H1 (cell line): ENCODE measurements at regions not wholly inside any gene's neighbourhood (a gene's known extent, or its start where the extent isn't known, plus 50 kb on each side); places are given as distances from the start of the nearest gene placed in this dataset.

Experiments
- ATF2 ChIP-seq: IDR thresholded peaks from 2 replicates; pipeline ENCODE4 v1.6.1; 2012; ENCODE audit warnings: low read length, inconsistent platforms
- BACH1 ChIP-seq: IDR thresholded peaks from 2 replicates; pipeline ENCODE4 v1.6.1; 2012; ENCODE audit warnings: low read length, improper control_type of control experiment
- BRCA1 ChIP-seq: IDR thresholded peaks from 2 replicates; pipeline ENCODE4 v1.6.1; 2012; ENCODE audit warnings: low read depth, low read length, improper control_type of control experiment
- CBX8 ChIP-seq: fragments of 300-800, 300-1000 bp; sonication (generic); IDR thresholded peaks from 2 replicates; pipeline ENCODE4 v1.7.1; 2016; ENCODE audit warnings: low read depth, low read length, borderline replicate concordance
- CTBP2 ChIP-seq: IDR thresholded peaks from 2 replicates; pipeline ENCODE4 v1.7.0; 2011; ENCODE audit warnings: borderline replicate concordance, mild to moderate bottlenecking, moderate library complexity, mixed read lengths, low read length; ENCODE audit not compliant: insufficient read depth, insufficient read length
- CTCF ChIP-seq, 3 experiments: IDR thresholded peaks; 1 replicate in 2 of 3; 2 replicates in 1 of 3; pipeline versions ENCODE4 v1.5.1 to v1.6.1; 2011; ENCODE audit warnings: low read length in 3 of 3, mild to moderate bottlenecking in 3 of 3, inconsistent platforms in 2 of 3, low read depth in 1 of 3, moderate library complexity in 1 of 3; ENCODE audit not compliant: insufficient read depth in 1 of 3; ENCODE audit errors: control extremely low read depth in 1 of 3
- E2F6 ChIP-seq: IDR thresholded peaks from 2 replicates; pipeline ENCODE4 v1.6.1; 2012; ENCODE audit warnings: inconsistent platforms
- EGR1 ChIP-seq: IDR thresholded peaks from 2 replicates; pipeline ENCODE4 v1.6.1; 2011; ENCODE audit warnings: low read depth, low read length, borderline replicate concordance
- EP300 ChIP-seq, 2 experiments: IDR thresholded peaks; 1 replicate in 1 of 2; 2 replicates in 1 of 2; pipeline ENCODE4 v1.6.1; 2011 to 2012; ENCODE audit warnings: low read depth in 2 of 2, low read length in 2 of 2, mild to moderate bottlenecking in 2 of 2, borderline replicate concordance in 1 of 2, inconsistent platforms in 1 of 2, moderate library complexity in 1 of 2
- EZH2 ChIP-seq: fragments of 200-600 bp; sonication (generic); IDR thresholded peaks from 2 replicates; pipeline ENCODE4 v1.7.1; 2012; ENCODE audit warnings: low read depth, mild to moderate bottlenecking, moderate library complexity, low read length, inconsistent platforms; ENCODE audit not compliant: severe bottlenecking
- NRF1 ChIP-seq: IDR thresholded peaks from 2 replicates; pipeline ENCODE4 v1.6.1; 2011; ENCODE audit warnings: mild to moderate bottlenecking, low read depth, low read length, improper control_type of control experiment
- PHF8 ChIP-seq: fragments of 200-600 bp; sonication (generic); conservative IDR thresholded peaks from 2 replicates; pipeline ENCODE4 v1.7.1; 2012; ENCODE audit warnings: low read depth, mild to moderate bottlenecking, inconsistent platforms, low read length, moderate library complexity
- POLR2AphosphoS5 ChIP-seq: IDR thresholded peaks from 2 replicates; pipeline ENCODE4 v1.6.1; 2011; ENCODE audit warnings: low read depth, low read length
- RBBP5 ChIP-seq: IDR thresholded peaks from 2 replicates; pipeline ENCODE4 v1.7.1; 2012; ENCODE audit warnings: low read depth, mild to moderate bottlenecking, inconsistent platforms, low read length, moderate library complexity, borderline replicate concordance
- TAF7 ChIP-seq: optimal IDR thresholded peaks from 2 replicates; pipeline ENCODE3; 2011; ENCODE audit warnings: low read depth, mild to moderate bottlenecking, inconsistent platforms, low read length, moderate library complexity, borderline replicate concordance
- YY1 ChIP-seq: IDR thresholded peaks from 2 replicates; pipeline ENCODE4 v1.6.1; 2011; ENCODE audit warnings: low read depth, mild to moderate bottlenecking, low read length

- TF ChIP-seq TAF7 (no peak), CTCF (IDR thresholded peaks at IDR 0.05; ENCODE audit: control extremely low read depth in 1 of 3, insufficient read depth in 1 of 3, low read depth in 1 of 3, low read length in 3 of 3) (no peak), RBBP5 (no peak), EGR1 (no peak), E2F6 (no peak), CTBP2 (no peak), POLR2AphosphoS5 (no peak), EP300 (IDR thresholded peaks at IDR 0.05; ENCODE audit: borderline replicate concordance in 1 of 2, low read depth in 2 of 2, low read length in 2 of 2) (no peak), YY1 (no peak), CBX8 (no peak), ATF2 (no peak), BRCA1 (no peak), EZH2 (no peak), NRF1 (no peak), PHF8 (no peak), BACH1 (no peak)
Observed at GRCh38 chr4:123198706-123199105, 197.9 kb upstream of the SPRY1 start (continued).
